IMR-90 (cell line): ENCODE measurements at regions not wholly inside any gene's neighbourhood (a gene's known extent, or its start where the extent isn't known, plus 50 kb on each side); places are given as distances from the start of the nearest gene placed in this dataset.

Source experiments
- ATAC-seq: fragments of 200-7000 bp; cut with Tn5 transposase; 2 replicates; pipeline ENCODE4 v1.9.1; 2020; ENCODE audit warnings: low read depth, mild to moderate bottlenecking, moderate library complexity
- BruUV-seq: library from RNA; stranded (reverse); fragments of 400-500 nt; replicated peaks from 2 replicates; lab custom pipeline; 2021; lab: Mats Ljungman, UMichigan
- CTCF ChIA-PET: fragments of 300-600 bp; formaldehyde crosslinking; extraction: SDS; loops from one replicate; lab custom pipeline; 2021; ENCODE audit warnings: antibody characterized with exemption; lab: Yijun Ruan, JAX
- POLR2A ChIA-PET: fragments of 300-600 bp; sonication (Branson Sonifier 250); formaldehyde crosslinking; loops from one replicate; lab custom pipeline; 2022; ENCODE audit warnings: antibody characterized with exemption; ENCODE audit not compliant: unreplicated experiment; lab: Charles Lee
- DNase-seq: peaks from one replicate; pipeline ENCODE4 v3.0.0; 2013
- H2AFZ ChIP-seq: replicated peaks from 2 replicates; pipeline ENCODE3; 2013; ENCODE audit warnings: low read length, mild to moderate bottlenecking; ENCODE audit not compliant: poor library complexity
- H2AK5ac ChIP-seq: 2 replicates; pipeline ENCODE4 v1.6.1; 2013; ENCODE audit warnings: low read depth, low read length, inconsistent platforms
- H2AK9ac ChIP-seq: replicated peaks from 2 replicates; pipeline ENCODE3; 2013; ENCODE audit warnings: mild to moderate bottlenecking, low read depth, low read length, moderate library complexity; ENCODE audit not compliant: poor library complexity
- H2BK120ac ChIP-seq: 2 replicates; pipeline ENCODE4 v1.6.1; 2013; ENCODE audit warnings: low read depth, low read length, inconsistent platforms
- H2BK15ac ChIP-seq: 3 replicates; pipeline ENCODE4 v1.6.1; 2013; ENCODE audit warnings: low read depth, low read length, inconsistent platforms
- H2BK20ac ChIP-seq: 2 replicates; pipeline ENCODE4 v1.6.1; 2013; ENCODE audit warnings: low read depth, mild to moderate bottlenecking, inconsistent platforms, low read length, moderate library complexity
- H2BK5ac ChIP-seq: 2 replicates; pipeline ENCODE4 v1.6.1; 2013; ENCODE audit warnings: mild to moderate bottlenecking, low read depth, low read length, inconsistent platforms; ENCODE audit not compliant: poor library complexity, severe bottlenecking
- H3K14ac ChIP-seq: replicated peaks from 2 replicates; pipeline ENCODE4 v1.6.1; 2013; ENCODE audit warnings: low read depth, low read length, inconsistent platforms
- H3K18ac ChIP-seq: 2 replicates; pipeline ENCODE4 v1.6.1; 2013; ENCODE audit warnings: low read depth, low read length, control low read depth
- H3K23ac ChIP-seq: 2 replicates; pipeline ENCODE4 v1.6.1; 2013; ENCODE audit warnings: low read depth, low read length, inconsistent platforms
- H3K27ac ChIP-seq: 2 replicates; pipeline ENCODE4 v1.5.1; 2013; ENCODE audit warnings: mild to moderate bottlenecking, control low read depth, low read length; ENCODE audit not compliant: insufficient read depth
- H3K27me3 ChIP-seq: 2 replicates; pipeline ENCODE4 v1.6.1; 2013; ENCODE audit warnings: low read length; ENCODE audit not compliant: control insufficient read depth, insufficient read depth
- H3K36me3 ChIP-seq: 2 replicates; pipeline ENCODE4 v1.6.1; 2013; ENCODE audit warnings: low read length, mixed read lengths; ENCODE audit not compliant: control insufficient read depth, insufficient read depth
- H3K4ac ChIP-seq: 2 replicates; pipeline ENCODE4 v1.6.1; 2013; ENCODE audit warnings: low read depth, low read length, inconsistent platforms
- H3K4me1 ChIP-seq: 2 replicates; pipeline ENCODE4 v1.6.1; 2013; ENCODE audit warnings: low read length, mixed read lengths; ENCODE audit not compliant: control insufficient read depth, insufficient read depth
- H3K4me2 ChIP-seq: 2 replicates; pipeline ENCODE4 v1.6.1; 2013; ENCODE audit warnings: low read depth, mild to moderate bottlenecking, control low read depth, low read length, moderate library complexity
- H3K4me3 ChIP-seq: 2 replicates; pipeline ENCODE4 v1.5.1; 2013; ENCODE audit warnings: low read depth, mild to moderate bottlenecking, control low read depth, low read length, moderate library complexity; ENCODE audit not compliant: insufficient read depth
- H3K56ac ChIP-seq: 2 replicates; pipeline ENCODE4 v1.6.1; 2013; ENCODE audit warnings: low read length, inconsistent platforms; ENCODE audit not compliant: insufficient read depth; ENCODE audit errors: extremely low read depth
- H3K79me1 ChIP-seq, 2 experiments: 2 replicates each; pipeline ENCODE4 v1.6.1; 2013; ENCODE audit warnings: low read length in 2 of 2, inconsistent platforms in 1 of 2, low read depth in 1 of 2
- H3K9ac ChIP-seq: 2 replicates; pipeline ENCODE4 v1.6.1; 2013; ENCODE audit warnings: low read depth, low read length, control low read depth
- H3K9me1 ChIP-seq: 2 replicates; pipeline ENCODE4 v1.6.1; 2013; ENCODE audit warnings: low read length, inconsistent platforms; ENCODE audit not compliant: insufficient read depth
- H3K9me3 ChIP-seq: 2 replicates; pipeline ENCODE4 v1.6.1; 2013; ENCODE audit warnings: low read length; ENCODE audit not compliant: control insufficient read depth, insufficient read depth
- H4K20me1 ChIP-seq: 2 replicates; pipeline ENCODE4 v1.6.1; 2013; ENCODE audit warnings: low read length, inconsistent platforms; ENCODE audit not compliant: insufficient read depth
- H4K5ac ChIP-seq: 2 replicates; pipeline ENCODE4 v1.6.1; 2013; ENCODE audit warnings: mild to moderate bottlenecking, low read depth, low read length, control low read depth
- H4K8ac ChIP-seq, 2 experiments: 2 replicates each; pipeline ENCODE4 v1.6.1; 2013; ENCODE audit warnings: low read depth in 2 of 2, low read length in 2 of 2, control low read depth in 1 of 2, inconsistent platforms in 1 of 2
- H4K91ac ChIP-seq: 2 replicates; pipeline ENCODE4 v1.6.1; 2013; ENCODE audit warnings: low read depth, low read length, inconsistent platforms; ENCODE audit not compliant: insufficient read depth
- BHLHE40 ChIP-seq: fragments of 150-350 bp; IDR thresholded peaks from 2 replicates; pipeline ENCODE4 v1.6.1; 2016; ENCODE audit warnings: mild to moderate bottlenecking, low read depth, low read length
- CHD1 ChIP-seq: IDR thresholded peaks from 2 replicates; pipeline ENCODE4 v1.6.1; 2012; ENCODE audit warnings: low read depth, low read length, improper control_type of control experiment
- MAZ ChIP-seq: IDR thresholded peaks from 2 replicates; pipeline ENCODE4 v1.6.1; 2012; ENCODE audit warnings: low read depth, mild to moderate bottlenecking, low read length, improper control_type of control experiment, moderate library complexity, borderline replicate concordance
- MXI1 ChIP-seq: IDR thresholded peaks from 2 replicates; pipeline ENCODE4 v1.6.1; 2012; ENCODE audit warnings: low read depth, mild to moderate bottlenecking, low read length, moderate library complexity, borderline replicate concordance
- NFE2L2 ChIP-seq: fragments of 150-350 bp; IDR thresholded peaks from 2 replicates; pipeline ENCODE4 v1.6.1; 2016; ENCODE audit warnings: low read depth, mild to moderate bottlenecking, low read length
- RAD21 ChIP-seq: IDR thresholded peaks from 2 replicates; pipeline ENCODE4 v1.6.1; 2012; ENCODE audit warnings: low read length, improper control_type of control experiment
- WGBS, 2 experiments: methylation state at CpG; one replicate each; pipeline versions ENCODE4 v1.1.5 to v1.1.7; 2013; ENCODE audit warnings: missing lambda C conversion rate in 2 of 2; ENCODE audit not compliant: insufficient read length in 1 of 2; ENCODE audit errors: extremely low coverage in 2 of 2; 5-methylcytosine and 5-hydroxymethylcytosine counted together
- dilution Hi-C: fragments of 300-500 bp; cut with HindIII; formaldehyde crosslinking; loops from one replicate; pipeline ENCODE4 v1.14.3; 2018; ENCODE audit warnings: low sequenced_read_pairs; ENCODE audit not compliant: unreplicated experiment
- in situ Hi-C: fragments of 300-500 bp; cut with MboI; formaldehyde crosslinking; loops from 3 replicates; pipeline ENCODE4 v1.14.3; 2019; ENCODE audit warnings: low sequenced_read_pairs, inconsistent platforms, mixed read lengths
- intact Hi-C: fragments of 100-400 bp; cut with micrococcal nuclease; formaldehyde crosslinking; loops from 2 replicates; pipeline ENCODE4 v1.10.0; 2022
- TF ChIP-seq, protein P1 (sequence below): fragments of 150-350 bp; IDR thresholded peaks from 2 replicates; pipeline ENCODE4 v1.6.1; 2017; ENCODE audit warnings: mild to moderate bottlenecking, antibody characterized with exemption, low read length, low read depth
- TF ChIP-seq, protein P2 (sequence below): fragments of 150-350 bp; IDR thresholded peaks from 2 replicates; pipeline ENCODE4 v1.6.1; 2016; ENCODE audit warnings: low read depth, mild to moderate bottlenecking, low read length, moderate library complexity, borderline replicate concordance

DNA sequence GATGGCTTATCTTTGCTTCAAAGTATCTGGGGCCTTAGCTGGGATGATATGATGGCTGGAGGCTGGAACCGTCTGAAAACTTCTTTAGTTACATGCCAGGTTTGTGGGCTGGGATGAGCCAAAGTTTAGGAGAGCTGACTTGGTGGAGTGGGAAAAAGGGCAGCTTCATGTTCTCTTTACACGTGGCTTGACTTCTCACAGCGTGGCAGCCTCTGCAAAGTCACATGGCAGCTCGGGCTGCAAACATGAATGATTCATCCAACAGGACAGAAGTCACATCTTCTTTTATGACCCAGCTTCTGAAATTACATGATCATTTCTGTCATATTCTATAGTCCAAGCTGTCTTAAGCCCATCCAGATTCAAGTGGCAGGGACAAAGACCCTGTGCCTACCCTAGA is 176.0 kb downstream of the OLFM4 start:
- no peak overlapping the region for H3K18ac ChIP-seq
- DNase-seq (no peak), ATAC-seq (no peak)
- intact Hi-C loops (no loop called here), dilution Hi-C loops (no loop called here), in situ Hi-C loops (no loop called here)
- H2BK15ac ChIP-seq, result no peak overlapping the region
- TF ChIP-seq, protein P1, sequence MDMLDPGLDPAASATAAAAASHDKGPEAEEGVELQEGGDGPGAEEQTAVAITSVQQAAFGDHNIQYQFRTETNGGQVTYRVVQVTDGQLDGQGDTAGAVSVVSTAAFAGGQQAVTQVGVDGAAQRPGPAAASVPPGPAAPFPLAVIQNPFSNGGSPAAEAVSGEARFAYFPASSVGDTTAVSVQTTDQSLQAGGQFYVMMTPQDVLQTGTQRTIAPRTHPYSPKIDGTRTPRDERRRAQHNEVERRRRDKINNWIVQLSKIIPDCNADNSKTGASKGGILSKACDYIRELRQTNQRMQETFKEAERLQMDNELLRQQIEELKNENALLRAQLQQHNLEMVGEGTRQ, result no peak
- TF ChIP-seq, protein P2, sequence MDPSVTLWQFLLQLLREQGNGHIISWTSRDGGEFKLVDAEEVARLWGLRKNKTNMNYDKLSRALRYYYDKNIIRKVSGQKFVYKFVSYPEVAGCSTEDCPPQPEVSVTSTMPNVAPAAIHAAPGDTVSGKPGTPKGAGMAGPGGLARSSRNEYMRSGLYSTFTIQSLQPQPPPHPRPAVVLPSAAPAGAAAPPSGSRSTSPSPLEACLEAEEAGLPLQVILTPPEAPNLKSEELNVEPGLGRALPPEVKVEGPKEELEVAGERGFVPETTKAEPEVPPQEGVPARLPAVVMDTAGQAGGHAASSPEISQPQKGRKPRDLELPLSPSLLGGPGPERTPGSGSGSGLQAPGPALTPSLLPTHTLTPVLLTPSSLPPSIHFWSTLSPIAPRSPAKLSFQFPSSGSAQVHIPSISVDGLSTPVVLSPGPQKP, result no peak
- TF ChIP-seq RAD21 (no peak), MAZ (no peak), NFE2L2 (no peak), MXI1 (no peak), BHLHE40 (no peak), CHD1 (no peak)
- no peak overlapping the region for H3K56ac ChIP-seq
- H2BK120ac ChIP-seq, result no peak overlapping the region
- H3K23ac ChIP-seq, result no peak overlapping the region
- no peak overlapping the region for H3K4me2 ChIP-seq
- H3K27me3 ChIP-seq, result no peaks in the 10 kb centered on the region
- H2AK9ac ChIP-seq, result no peak overlapping the region
- H3K36me3 ChIP-seq, result no peaks in the 10 kb centered on the region
- peaks cover 19% of the 10 kb centered on the region for H3K9me3 ChIP-seq
- no peak overlapping the region for H2BK5ac ChIP-seq
- no peak overlapping the region for H3K9ac ChIP-seq
- no peak overlapping the region for H3K14ac ChIP-seq
- 26% methylated on average over 4 of the region's 4 CpGs; no CpG with 5 or more reads in 1 of the 2 experiments for WGBS, 2 experiments
- BruUV-seq, result no TSS peak
- no peak overlapping the region for H4K91ac ChIP-seq
- POLR2A ChIA-PET, result no interaction called here
- H3K4ac ChIP-seq, result no peak overlapping the region
- H4K20me1 ChIP-seq, result no peaks in the 10 kb centered on the region
- H3K4me1 ChIP-seq, result no peaks in the 10 kb centered on the region
- CTCF ChIA-PET, result interaction anchor here (1.5 kb wide), 1 partner anchor 11 kb away, joined by 3 read pairs; no protein-coding TSS in a partner anchor
- no peak overlapping the region for H2BK20ac ChIP-seq
- H4K5ac ChIP-seq, result no peak overlapping the region
- no peak overlapping the region for H2AFZ ChIP-seq
- no peak overlapping the region for H3K4me3 ChIP-seq
- no peaks in the 10 kb centered on the region for H3K9me1 ChIP-seq
- H3K27ac ChIP-seq, result no peak overlapping the region
- H3K79me1 ChIP-seq, result no peaks in the 10 kb centered on the region
- H4K8ac ChIP-seq, result no peak overlapping the region
- H2AK5ac ChIP-seq, result no peak overlapping the region
